ENCODE measurements at regions not wholly inside any gene's neighbourhood (a gene's known extent, or its start where the extent isn't known, plus 50 kb on each side); places are given as distances from the start of the nearest gene placed in this dataset.

DNA sequence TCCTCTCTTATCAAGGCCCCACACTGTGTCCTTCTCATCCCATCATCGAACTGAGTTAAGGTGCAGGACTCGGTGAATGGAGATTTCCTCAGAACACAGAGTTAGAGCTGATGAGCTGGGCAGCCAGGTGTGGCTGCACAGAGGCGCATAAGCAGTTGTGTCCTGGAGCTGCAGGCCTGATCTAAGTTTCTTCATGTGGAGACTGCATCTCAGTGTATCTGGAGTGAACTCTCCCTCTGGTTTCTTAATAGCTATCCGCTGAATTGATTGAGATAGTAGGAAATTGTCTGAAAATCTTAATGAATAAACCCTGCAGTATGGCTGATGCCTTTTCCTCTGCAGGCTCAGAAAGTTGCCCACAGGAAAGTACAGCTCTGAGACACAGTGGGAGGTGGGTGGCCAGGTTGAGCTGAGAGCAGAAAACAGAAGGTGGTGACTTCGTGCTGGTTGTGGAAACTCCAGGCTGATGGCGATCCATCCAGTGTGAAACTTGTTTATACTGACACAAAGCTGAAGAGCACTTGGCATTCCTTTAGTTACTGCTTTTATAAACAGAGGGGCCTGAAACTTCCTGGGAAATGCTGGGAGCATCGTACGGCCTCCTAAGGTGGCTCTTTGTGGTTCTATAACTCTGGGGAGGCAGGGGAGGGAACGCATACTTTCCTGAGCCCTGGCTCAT is 67.4 kb upstream of the F3 start:
- Histone ChIP-seq H3K27me3 (ENCODE audit: control insufficient read depth, insufficient read depth, low read length) (no peaks in the 10 kb centered on the region), H3K4me3 (ENCODE audit: low read depth, low read length) (no peak overlapping the region), H3K36me3 (ENCODE audit: control insufficient read depth, insufficient read depth, low read length) (no peaks in the 10 kb centered on the region)
- no peak for DNase-seq (ENCODE audit: low read depth)
- TF ChIP-seq, protein P1, sequence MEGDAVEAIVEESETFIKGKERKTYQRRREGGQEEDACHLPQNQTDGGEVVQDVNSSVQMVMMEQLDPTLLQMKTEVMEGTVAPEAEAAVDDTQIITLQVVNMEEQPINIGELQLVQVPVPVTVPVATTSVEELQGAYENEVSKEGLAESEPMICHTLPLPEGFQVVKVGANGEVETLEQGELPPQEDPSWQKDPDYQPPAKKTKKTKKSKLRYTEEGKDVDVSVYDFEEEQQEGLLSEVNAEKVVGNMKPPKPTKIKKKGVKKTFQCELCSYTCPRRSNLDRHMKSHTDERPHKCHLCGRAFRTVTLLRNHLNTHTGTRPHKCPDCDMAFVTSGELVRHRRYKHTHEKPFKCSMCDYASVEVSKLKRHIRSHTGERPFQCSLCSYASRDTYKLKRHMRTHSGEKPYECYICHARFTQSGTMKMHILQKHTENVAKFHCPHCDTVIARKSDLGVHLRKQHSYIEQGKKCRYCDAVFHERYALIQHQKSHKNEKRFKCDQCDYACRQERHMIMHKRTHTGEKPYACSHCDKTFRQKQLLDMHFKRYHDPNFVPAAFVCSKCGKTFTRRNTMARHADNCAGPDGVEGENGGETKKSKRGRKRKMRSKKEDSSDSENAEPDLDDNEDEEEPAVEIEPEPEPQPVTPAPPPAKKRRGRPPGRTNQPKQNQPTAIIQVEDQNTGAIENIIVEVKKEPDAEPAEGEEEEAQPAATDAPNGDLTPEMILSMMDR (IDR thresholded peaks at IDR 0.05; ENCODE audit: insufficient read depth, low read length, poor library complexity, severe bottlenecking): no peak

DNA sequence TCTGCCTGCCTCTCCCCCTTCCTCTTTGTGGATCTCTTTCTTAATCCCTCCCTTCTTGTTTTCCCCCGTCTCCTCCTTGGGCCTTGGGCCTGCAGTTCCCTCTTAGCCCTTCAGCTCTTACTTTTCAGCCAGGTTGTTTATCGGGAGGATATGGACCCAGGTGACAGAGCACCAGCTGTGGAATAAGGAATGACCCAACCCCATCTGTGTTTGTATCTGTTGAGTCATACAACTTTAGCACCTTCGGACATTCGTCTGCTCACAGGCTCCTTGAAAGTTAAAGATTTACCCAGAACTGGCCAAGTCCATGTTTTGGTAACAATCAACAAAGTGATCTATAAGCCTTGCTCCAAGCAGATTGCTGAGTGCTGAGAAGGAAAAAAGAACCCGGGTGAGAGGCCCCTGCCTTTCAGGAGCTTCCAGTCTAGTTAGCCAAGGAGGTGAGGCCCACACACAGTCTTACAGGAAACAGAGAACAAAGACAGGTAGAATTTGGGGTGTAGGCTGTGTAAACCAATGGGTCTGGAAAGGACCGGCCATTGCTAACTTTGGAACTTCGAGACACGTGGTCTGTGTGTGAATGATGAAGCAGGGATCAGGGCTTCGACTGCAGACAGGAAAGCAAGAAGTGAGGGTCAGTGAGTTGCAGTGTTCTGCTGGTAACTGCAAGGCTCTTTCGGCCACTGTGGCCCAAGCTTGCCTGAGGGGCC is 66.7 kb upstream of the F3 start:
- H3K27me3 ChIP-seq (ENCODE audit: control insufficient read depth, insufficient read depth, low read length): no peaks in the 10 kb centered on the region
- no peaks in the 10 kb centered on the region for H3K36me3 ChIP-seq (ENCODE audit: control insufficient read depth, insufficient read depth, low read length)
- no peak overlapping the region for H3K4me3 ChIP-seq (ENCODE audit: low read depth, low read length)
- TF ChIP-seq, protein P1 (IDR thresholded peaks at IDR 0.05; ENCODE audit: insufficient read depth, low read length, poor library complexity, severe bottlenecking): no peak
- peak; percentile 89 for DNase-seq (ENCODE audit: low read depth)

DNA sequence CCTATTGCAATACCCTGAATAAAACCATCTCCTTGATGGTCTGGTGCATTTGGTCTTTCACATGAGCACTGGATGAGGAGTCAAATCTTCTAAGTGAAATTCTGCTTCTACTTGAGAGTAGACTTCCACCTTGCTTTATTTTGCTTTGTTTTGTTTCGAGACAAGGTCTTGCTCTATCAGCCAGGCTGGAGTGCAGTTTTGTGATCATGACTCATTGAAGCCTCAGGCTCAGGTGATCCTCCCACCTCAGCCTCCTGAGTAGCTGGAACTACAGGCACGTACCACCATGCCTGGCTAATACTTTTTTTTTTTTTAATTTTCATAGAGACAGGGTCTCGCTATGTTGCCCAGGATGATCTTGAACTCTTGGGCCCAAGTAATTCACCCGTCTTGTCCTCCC is 65.8 kb upstream of the F3 start:
- TF ChIP-seq, protein P1 (IDR thresholded peaks at IDR 0.05; ENCODE audit: insufficient read depth, low read length, poor library complexity, severe bottlenecking): no peak
- no peaks in the 10 kb centered on the region for H3K36me3 ChIP-seq (ENCODE audit: control insufficient read depth, insufficient read depth, low read length)
- no peaks in the 10 kb centered on the region for H3K27me3 ChIP-seq (ENCODE audit: control insufficient read depth, insufficient read depth, low read length)
- DNase-seq (ENCODE audit: low read depth): no peak
- H3K4me3 ChIP-seq (ENCODE audit: low read depth, low read length): no peak overlapping the region

DNA sequence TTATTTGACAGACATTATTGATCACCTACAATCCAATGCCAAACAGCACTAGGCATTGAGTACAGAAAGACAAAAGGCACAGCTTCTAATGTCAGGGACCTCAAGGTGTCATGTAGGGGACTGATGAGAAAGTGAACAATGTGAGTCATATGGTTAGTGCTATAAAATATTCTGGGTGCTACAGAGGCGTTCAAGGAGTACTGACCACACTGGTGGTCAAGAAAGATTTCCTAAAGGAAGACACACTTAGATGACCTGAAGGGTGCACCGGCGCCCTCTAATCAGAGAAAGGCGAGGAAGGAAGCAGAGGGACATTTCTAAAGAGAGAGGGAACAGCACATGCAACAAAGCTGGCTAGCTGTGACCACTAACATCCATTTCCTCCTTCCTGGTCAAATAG is 64.9 kb upstream of the F3 start:
- no peak for DNase-seq (ENCODE audit: low read depth)
- H3K36me3 ChIP-seq (ENCODE audit: control insufficient read depth, insufficient read depth, low read length): no peaks in the 10 kb centered on the region
- H3K27me3 ChIP-seq (ENCODE audit: control insufficient read depth, insufficient read depth, low read length): no peaks in the 10 kb centered on the region
- TF ChIP-seq, protein P1 (IDR thresholded peaks at IDR 0.05; ENCODE audit: insufficient read depth, low read length, poor library complexity, severe bottlenecking): no peak
- no peak overlapping the region for H3K4me3 ChIP-seq (ENCODE audit: low read depth, low read length)

DNA sequence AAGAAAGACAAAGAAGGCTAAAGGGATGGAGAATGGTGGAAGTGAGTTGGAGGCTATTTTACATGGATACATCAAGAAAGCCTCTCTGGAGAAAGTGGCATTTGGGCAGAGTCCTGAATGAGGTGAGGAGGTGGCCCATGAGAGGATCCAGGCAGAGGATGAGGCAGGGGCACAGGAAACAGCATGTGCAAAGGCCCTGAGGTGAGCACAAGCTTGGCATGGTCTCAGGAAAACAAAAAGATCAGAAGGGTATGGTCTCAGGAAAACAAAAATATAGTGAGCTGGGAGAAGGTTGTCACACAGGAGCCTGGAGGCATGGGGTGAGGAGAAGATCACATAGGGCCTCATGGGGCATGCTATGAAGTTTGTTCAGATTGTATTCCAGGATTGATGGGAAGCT is 62.1 kb upstream of the F3 start:
- no peak for DNase-seq (ENCODE audit: low read depth)
- no peak overlapping the region for H3K4me3 ChIP-seq (ENCODE audit: low read depth, low read length)
- TF ChIP-seq, protein P1 (IDR thresholded peaks at IDR 0.05; ENCODE audit: insufficient read depth, low read length, poor library complexity, severe bottlenecking): no peak
- no peaks in the 10 kb centered on the region for H3K27me3 ChIP-seq (ENCODE audit: control insufficient read depth, insufficient read depth, low read length)
- no peaks in the 10 kb centered on the region for H3K36me3 ChIP-seq (ENCODE audit: control insufficient read depth, insufficient read depth, low read length)

Data from kidney epithelial cell (primary cell).